HCT116 (cell line): ENCODE measurements at regions not wholly inside any gene's neighbourhood (a gene's known extent, or its start where the extent isn't known, plus 50 kb on each side); places are given as distances from the start of the nearest gene placed in this dataset.

Source experiments
- ATAC-seq: fragments of 200-7000 bp; cut with Tn5 transposase; 2 replicates; pipeline ENCODE4 v1.9.1; 2020; ENCODE audit warnings: mild to moderate bottlenecking, moderate library complexity
- BruUV-seq: library from RNA; stranded (reverse); fragments of 400-500 nt; replicated peaks from 2 replicates; lab custom pipeline; 2021; lab: Mats Ljungman, UMichigan
- CTCF ChIA-PET: fragments of 300-600 bp; sonication (Branson Sonifier 250); formaldehyde crosslinking; loops from one replicate; lab custom pipeline; 2021; ENCODE audit warnings: antibody characterized with exemption; lab: Charles Lee
- POLR2A ChIA-PET: fragments of 300-600, 350-600 bp; sonication (Branson Sonifier 250); formaldehyde crosslinking; loops from one replicate; lab custom pipeline; 2021; ENCODE audit warnings: antibody characterized with exemption; lab: Charles Lee
- RAD21 ChIA-PET, 2 experiments: fragments of 300-600 bp; sonication (Branson Sonifier 250); formaldehyde crosslinking; loops; one replicate each; lab custom pipeline; 2023; ENCODE audit warnings: low total read pairs in 2 of 2; ENCODE audit not compliant: uncharacterized antibody in 2 of 2, unreplicated experiment in 2 of 2, low non-redundant PET in 1 of 2; lab: Charles Lee
- DNase-seq: peaks from one replicate; pipeline ENCODE4 v3.0.0-alpha.2; 2010; ENCODE audit warnings: low read depth, low spot score
- H2AFZ ChIP-seq: fragments of 200-600 bp; shearing (Covaris generic), sonication (generic); 2 replicates; pipeline ENCODE4 v1.6.1; 2017; ENCODE audit warnings: low read depth, mixed run types, mixed read lengths, antibody characterized with exemption, low read length; ENCODE audit not compliant: poor library complexity, severe bottlenecking
- H3K27ac ChIP-seq: 2 replicates; pipeline ENCODE4 v1.5.1; 2012; ENCODE audit warnings: low read depth, low read length
- H3K27me3 ChIP-seq: fragments of 200-600 bp; sonication (generic); 2 replicates; pipeline ENCODE4 v1.6.1; 2016; ENCODE audit warnings: mixed run types, low read length, mixed read lengths; ENCODE audit not compliant: insufficient read depth
- H3K36me3 ChIP-seq, 2 experiments: fragments of 200-500 bp in 1 of 2; fragments of 200-600 bp in 1 of 2; sonication (Bioruptor generic) in 1 of 2; sonication (generic) in 1 of 2; 2 replicates each; pipeline versions ENCODE4 v1.5.1 to v1.6.1; 2014 to 2016; ENCODE audit warnings: low read length in 2 of 2, inconsistent platforms in 1 of 2, mixed read lengths in 1 of 2, mixed run types in 1 of 2; ENCODE audit not compliant: insufficient read depth in 2 of 2, control insufficient read depth in 1 of 2
- H3K4me1 ChIP-seq, 2 experiments: fragments of 200-600 bp in 1 of 2; sonication (generic) in 1 of 2; 2 replicates each; pipeline versions ENCODE4 v1.5.1 to v1.6.1; 2012 to 2017; ENCODE audit warnings: low read length in 2 of 2, inconsistent platforms in 1 of 2, mild to moderate bottlenecking in 1 of 2, mixed read lengths in 1 of 2, mixed run types in 1 of 2, moderate library complexity in 1 of 2; ENCODE audit not compliant: insufficient read depth in 2 of 2, control insufficient read depth in 1 of 2
- H3K4me2 ChIP-seq: fragments of 200-600 bp; sonication (generic); 2 replicates; pipeline ENCODE4 v1.6.1; 2017; ENCODE audit warnings: mixed run types, low read length, mixed read lengths
- H3K4me3 ChIP-seq, 2 experiments: fragments of 200-600 bp in 1 of 2; sonication (generic) in 1 of 2; replicated peaks in 1 of 2; 2 replicates each; pipeline ENCODE4 v1.5.1; 2011 to 2016; ENCODE audit warnings: low read length in 2 of 2, control low read depth in 1 of 2, low read depth in 1 of 2, mild to moderate bottlenecking in 1 of 2, mixed read lengths in 1 of 2, mixed run types in 1 of 2
- H3K79me2 ChIP-seq: fragments of 200-600 bp; sonication (generic); 2 replicates; pipeline ENCODE4 v1.6.1; 2017; ENCODE audit warnings: mild to moderate bottlenecking, mixed run types, low read length, moderate library complexity, mixed read lengths; ENCODE audit not compliant: insufficient read depth
- H3K9ac ChIP-seq: fragments of 200-600 bp; sonication (generic); 2 replicates; pipeline ENCODE4 v1.6.1; 2016; ENCODE audit warnings: low read length, mixed read lengths
- H3K9me2 ChIP-seq: fragments of 200-600 bp; sonication (generic), shearing (Covaris generic); 2 replicates; pipeline ENCODE4 v1.6.1; 2017; ENCODE audit warnings: mixed run types, mild to moderate bottlenecking, moderate library complexity; ENCODE audit not compliant: insufficient read depth
- H3K9me3 ChIP-seq, 2 experiments: fragments of 200-500 bp in 1 of 2; fragments of 200-600 bp in 1 of 2; sonication (Bioruptor generic) in 1 of 2; sonication (generic) in 1 of 2; 2 replicates each; pipeline ENCODE4 v1.6.1; 2014 to 2017; ENCODE audit warnings: low read length in 2 of 2, mixed read lengths in 2 of 2, inconsistent platforms in 1 of 2, low read depth in 1 of 2, mild to moderate bottlenecking in 1 of 2, mixed run types in 1 of 2, moderate library complexity in 1 of 2; ENCODE audit not compliant: control insufficient read depth in 1 of 2, insufficient read depth in 1 of 2
- H4K20me1 ChIP-seq: fragments of 200-600 bp; sonication (generic), shearing (Covaris generic); 2 replicates; pipeline ENCODE4 v1.6.1; 2017; ENCODE audit warnings: mixed run types, mild to moderate bottlenecking, moderate library complexity; ENCODE audit not compliant: insufficient read depth
- CBX3 ChIP-seq: IDR thresholded peaks from 2 replicates; pipeline ENCODE4 v1.6.1; 2012; ENCODE audit warnings: low read depth
- ELF1 ChIP-seq: IDR thresholded peaks from 2 replicates; pipeline ENCODE4 v1.6.1; 2012; ENCODE audit warnings: low read depth, borderline replicate concordance
- EZH2 ChIP-seq: fragments of 200-600 bp; sonication (generic); IDR thresholded peaks from 2 replicates; pipeline ENCODE4 v1.6.1; 2017; ENCODE audit warnings: antibody characterized with exemption, mixed run types
- RAD21 ChIP-seq: IDR thresholded peaks from 2 replicates; pipeline ENCODE4 v1.6.1; 2012; ENCODE audit warnings: low read depth, mild to moderate bottlenecking
- SRF ChIP-seq: IDR thresholded peaks from 2 replicates; pipeline ENCODE4 v1.6.1; 2012; ENCODE audit warnings: low read depth
- ZNF274 ChIP-seq: fragments of 200-500 bp; sonication (Bioruptor generic); IDR thresholded peaks from 2 replicates; pipeline ENCODE4 v1.6.1; 2014; ENCODE audit warnings: mild to moderate bottlenecking, low read depth, low read length, inconsistent platforms
- intact Hi-C: fragments of 100-400 bp; cut with micrococcal nuclease; formaldehyde crosslinking; loops from 2 replicates; pipeline ENCODE4 v1.10.0; 2022
- TF ChIP-seq, protein P1 (sequence below): IDR thresholded peaks from 2 replicates; pipeline ENCODE4 v1.6.1; 2012

DNA sequence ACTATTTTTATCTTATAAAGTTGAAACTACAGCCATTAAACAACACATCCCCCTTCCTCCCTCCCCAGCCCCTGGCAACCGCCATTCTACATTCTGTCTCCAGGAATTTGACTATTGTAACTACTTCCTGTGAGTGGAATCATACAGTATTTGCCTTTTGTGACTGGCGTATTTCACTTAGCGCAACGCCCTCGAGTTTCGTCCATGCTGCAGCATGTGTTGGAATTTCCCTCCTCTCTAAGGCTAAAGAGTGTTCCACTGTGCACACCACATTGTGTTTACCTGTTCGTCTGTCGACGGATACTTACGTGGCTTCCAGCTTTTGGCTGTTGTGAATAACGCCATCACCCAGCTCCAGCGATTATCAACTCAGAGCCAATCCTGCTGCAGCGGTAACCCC, 52.0 kb upstream of the DLG1 start:
- H3K9me2 ChIP-seq, result no peaks in the 10 kb centered on the region
- no peak for ATAC-seq
- POLR2A ChIA-PET, result no interaction called here

DNA sequence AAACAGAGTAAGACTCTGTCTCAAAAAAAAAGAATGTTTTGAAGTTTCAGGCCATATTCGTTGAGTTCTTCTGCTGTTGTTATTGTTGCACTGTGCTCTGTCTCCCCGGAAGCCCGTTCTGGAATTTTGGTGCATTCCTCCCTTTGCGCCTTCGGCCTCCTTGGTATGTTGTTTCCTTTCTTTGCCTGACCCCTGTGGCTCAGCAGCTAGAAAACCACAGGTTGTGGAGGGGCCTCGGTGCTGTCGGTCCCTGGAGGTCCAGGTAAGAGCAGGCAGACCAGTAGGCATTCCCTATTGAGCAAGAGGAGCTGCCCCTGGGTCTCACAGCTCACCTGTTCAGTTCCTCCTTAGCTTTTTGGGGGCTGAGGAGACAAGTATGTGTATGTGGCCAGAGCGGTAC, 51.0 kb upstream of the DLG1 start:
- intact Hi-C loops, result no loop called here
- no peaks in the 10 kb centered on the region for H3K4me1 ChIP-seq
- no peak overlapping the region for H2AFZ ChIP-seq
- ChIA-PET CTCF (no interaction called here), POLR2A (no interaction called here), RAD21 (no interaction called here)
- no peaks in the 10 kb centered on the region for H3K36me3 ChIP-seq
- TF ChIP-seq, protein P1, sequence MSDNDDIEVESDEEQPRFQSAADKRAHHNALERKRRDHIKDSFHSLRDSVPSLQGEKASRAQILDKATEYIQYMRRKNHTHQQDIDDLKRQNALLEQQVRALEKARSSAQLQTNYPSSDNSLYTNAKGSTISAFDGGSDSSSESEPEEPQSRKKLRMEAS, result no peak
- TF ChIP-seq EZH2 (no peak), CBX3 (no peak), ELF1 (no peak)
- H3K9me3 ChIP-seq, result no peaks in the 10 kb centered on the region
- H3K4me3 ChIP-seq, result no peak overlapping the region
- no peaks in the 10 kb centered on the region for H4K20me1 ChIP-seq
- H3K4me2 ChIP-seq, result no peak overlapping the region
- no peaks in the 10 kb centered on the region for H3K27me3 ChIP-seq
- no peaks in the 10 kb centered on the region for H3K79me2 ChIP-seq
- H3K9ac ChIP-seq, result no peak overlapping the region
- DNase-seq, result no peak
- ATAC-seq, result no peak
- H3K9me2 ChIP-seq, result no peaks in the 10 kb centered on the region
- H3K27ac ChIP-seq, result no peak overlapping the region
- no TSS peak for BruUV-seq

More for the DNA sequence above, 52.0 kb upstream of the DLG1 start:
- Histone ChIP-seq H3K36me3 (no peaks in the 10 kb centered on the region), H3K4me1 (no peaks in the 10 kb centered on the region), H3K27me3 (no peaks in the 10 kb centered on the region), H3K27ac (no peak overlapping the region)
- no TSS peak for BruUV-seq
- intact Hi-C loops, result no loop called here
- CTCF ChIA-PET, result no interaction called here
- no peak for TF ChIP-seq SRF
- no peak for TF ChIP-seq ZNF274
- TF ChIP-seq RAD21, result no peak
- TF ChIP-seq, all 23 proteins: peak for 0
- no peak overlapping the region for H3K9ac ChIP-seq
- H4K20me1 ChIP-seq, result no peaks in the 10 kb centered on the region
- H3K79me2 ChIP-seq, result no peaks in the 10 kb centered on the region
- H3K4me2 ChIP-seq, result no peak overlapping the region
- H3K9me3 ChIP-seq, result no peaks in the 10 kb centered on the region
- H2AFZ ChIP-seq, result no peak overlapping the region
- no peak overlapping the region for H3K4me3 ChIP-seq
- RAD21 ChIA-PET, result no interaction called here
- DNase-seq, result no peak
